RWPE1 (cell line): ENCODE measurements at regions not wholly inside any gene's neighbourhood (a gene's known extent, or its start where the extent isn't known, plus 50 kb on each side); places are given as distances from the start of the nearest gene placed in this dataset.

Experiments
- CTCF ChIA-PET: fragments of 350-600 bp; sonication (Branson Sonifier 250); formaldehyde crosslinking; extraction: SDS; loops from one replicate; lab custom pipeline; 2021; lab: Yijun Ruan, JAX
- POLR2A ChIA-PET: fragments of 400-600 bp; formaldehyde crosslinking; extraction: SDS; loops from one replicate; lab custom pipeline; 2020; ENCODE audit warnings: antibody characterized with exemption; ENCODE audit not compliant: low non-redundant PET; lab: Yijun Ruan, JAX
- DNase-seq: peaks from one replicate; pipeline ENCODE4 v3.0.0; 2012; ENCODE audit warnings: low spot score
- H3K27ac ChIP-seq: fragments of 450-650 bp; 2 replicates; pipeline ENCODE4 v1.5.1; 2017
- TF ChIP-seq, protein P1 (sequence below): fragments of 450-650 bp; conservative IDR thresholded peaks from 2 replicates; pipeline ENCODE4 v1.5.1; 2017; ENCODE audit warnings: low read depth, mild to moderate bottlenecking

DNA sequence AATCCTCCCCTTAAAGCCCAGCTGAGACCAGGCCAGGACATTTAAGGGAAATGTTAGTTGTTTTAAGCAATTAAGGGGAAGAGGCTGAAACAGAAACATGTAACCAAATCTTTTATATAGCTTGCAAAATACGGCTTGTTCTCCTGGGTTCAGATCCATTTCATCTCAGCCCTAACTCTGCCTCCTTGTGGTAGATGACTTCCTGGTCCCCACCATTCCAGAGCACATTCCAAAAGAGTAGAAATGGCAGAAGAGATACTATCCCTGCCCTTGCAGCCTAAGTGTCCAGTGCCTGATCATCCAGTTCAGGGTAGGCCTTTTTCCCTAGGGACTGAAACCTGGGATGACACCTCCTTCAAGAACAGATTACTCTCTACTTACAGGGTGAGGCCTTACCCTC, 266.2 kb upstream of the VEPH1 start:
- no peak overlapping the region for H3K27ac ChIP-seq
- DNase-seq, result no peak
- TF ChIP-seq, protein P1, sequence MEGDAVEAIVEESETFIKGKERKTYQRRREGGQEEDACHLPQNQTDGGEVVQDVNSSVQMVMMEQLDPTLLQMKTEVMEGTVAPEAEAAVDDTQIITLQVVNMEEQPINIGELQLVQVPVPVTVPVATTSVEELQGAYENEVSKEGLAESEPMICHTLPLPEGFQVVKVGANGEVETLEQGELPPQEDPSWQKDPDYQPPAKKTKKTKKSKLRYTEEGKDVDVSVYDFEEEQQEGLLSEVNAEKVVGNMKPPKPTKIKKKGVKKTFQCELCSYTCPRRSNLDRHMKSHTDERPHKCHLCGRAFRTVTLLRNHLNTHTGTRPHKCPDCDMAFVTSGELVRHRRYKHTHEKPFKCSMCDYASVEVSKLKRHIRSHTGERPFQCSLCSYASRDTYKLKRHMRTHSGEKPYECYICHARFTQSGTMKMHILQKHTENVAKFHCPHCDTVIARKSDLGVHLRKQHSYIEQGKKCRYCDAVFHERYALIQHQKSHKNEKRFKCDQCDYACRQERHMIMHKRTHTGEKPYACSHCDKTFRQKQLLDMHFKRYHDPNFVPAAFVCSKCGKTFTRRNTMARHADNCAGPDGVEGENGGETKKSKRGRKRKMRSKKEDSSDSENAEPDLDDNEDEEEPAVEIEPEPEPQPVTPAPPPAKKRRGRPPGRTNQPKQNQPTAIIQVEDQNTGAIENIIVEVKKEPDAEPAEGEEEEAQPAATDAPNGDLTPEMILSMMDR, result no peak
- ChIA-PET POLR2A (no interaction called here), CTCF (interaction anchor here (0.7 kb wide), 1 partner anchor 199 kb away, joined by 4 read pairs; no protein-coding TSS in a partner anchor)

DNA sequence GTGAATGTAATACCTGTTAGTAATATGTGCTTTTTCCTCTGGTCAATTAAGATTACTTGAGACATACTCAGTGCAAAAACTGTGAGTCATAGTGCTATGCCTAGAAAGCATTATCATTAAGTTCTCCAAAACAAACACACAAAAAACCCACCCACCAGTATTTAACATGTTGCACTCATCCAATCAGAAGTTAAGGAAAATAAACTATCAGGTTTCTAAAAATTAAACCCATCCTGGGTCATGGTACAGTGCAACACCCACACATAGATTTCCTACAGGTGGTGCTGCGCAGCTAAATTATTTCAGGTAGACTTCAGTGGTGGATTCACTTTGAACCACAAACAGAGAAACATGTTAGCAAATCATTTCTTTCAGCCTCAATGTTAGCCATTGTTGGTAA, 264.4 kb upstream of the VEPH1 start:
- ChIA-PET POLR2A (no interaction called here), CTCF (no interaction called here)
- H3K27ac ChIP-seq, result no peak overlapping the region
- DNase-seq, result peak; percentile 11
- TF ChIP-seq, protein P1, result no peak

DNA sequence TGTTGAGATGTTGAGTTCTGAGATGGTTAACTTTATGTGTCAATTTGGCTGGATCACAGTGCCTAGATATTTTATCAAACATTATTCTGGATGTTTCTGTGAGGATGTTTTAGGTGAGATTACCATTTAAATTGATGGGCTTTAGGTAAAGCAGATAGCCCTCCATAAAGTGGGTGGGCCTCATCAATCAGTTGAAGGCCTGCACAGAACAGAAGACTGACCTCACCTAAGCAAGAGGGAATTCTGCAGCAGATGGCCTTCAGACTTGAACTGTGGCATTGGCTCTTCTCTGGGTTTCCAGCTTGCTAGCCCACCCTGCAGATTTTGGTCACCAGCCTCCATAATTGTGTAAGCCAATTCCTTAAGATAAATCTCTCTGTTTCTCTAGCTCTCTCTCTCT, 260.4 kb upstream of the VEPH1 start:
- H3K27ac ChIP-seq, result no peak overlapping the region
- CTCF ChIA-PET, result no interaction called here
- TF ChIP-seq, protein P1, result no peak
- DNase-seq, result no peak
- POLR2A ChIA-PET, result no interaction called here

DNA sequence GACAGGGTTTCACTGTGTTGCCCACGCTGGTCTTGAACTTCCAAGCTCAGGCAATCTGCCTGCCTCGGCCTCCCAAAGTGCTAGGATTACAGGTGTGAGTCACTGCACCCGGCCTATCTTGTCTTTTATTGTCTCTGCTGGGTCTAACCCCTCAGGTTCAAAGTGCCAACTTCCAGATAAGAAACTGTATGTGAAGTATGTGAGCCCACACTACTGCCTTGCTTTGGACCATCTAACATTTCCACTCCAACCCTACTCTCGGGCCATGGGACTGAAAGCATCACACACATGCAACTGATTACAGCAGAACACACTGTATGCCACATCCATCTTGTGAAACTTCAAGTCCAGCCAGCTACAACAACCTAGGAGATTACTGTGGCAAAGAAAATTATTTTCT, 256.1 kb upstream of the VEPH1 start:
- DNase-seq, result no peak
- no peak overlapping the region for H3K27ac ChIP-seq
- CTCF ChIA-PET, result no interaction called here
- POLR2A ChIA-PET, result no interaction called here
- TF ChIP-seq, protein P1, result no peak

DNA sequence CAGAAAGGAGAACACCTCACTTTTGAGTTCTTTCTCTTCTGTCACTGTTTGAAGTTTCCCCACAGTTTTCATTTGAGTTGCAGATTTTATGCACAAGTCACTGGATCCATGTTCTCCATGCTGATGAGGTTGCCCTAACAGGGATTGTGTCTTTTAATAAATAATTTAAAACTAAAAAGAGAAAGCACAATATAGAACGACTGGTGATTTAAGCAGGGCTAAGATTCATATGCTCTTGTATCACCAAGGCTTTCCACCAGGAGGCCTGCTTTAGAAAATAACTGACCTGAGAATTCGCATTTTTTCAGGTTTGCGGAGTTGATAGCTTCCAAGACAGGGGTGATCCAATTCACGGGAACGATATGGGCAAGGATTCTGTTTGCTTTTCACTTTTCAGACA, 252.0 kb upstream of the VEPH1 start:
- CTCF ChIA-PET, result interaction anchor here (0.6 to 1.7 kb wide), 2 partner anchors 19 to 682 kb away, joined by 3 read pairs; no protein-coding TSS in a partner anchor
- no peak overlapping the region for H3K27ac ChIP-seq
- POLR2A ChIA-PET, result no interaction called here
- TF ChIP-seq, protein P1, result no peak
- DNase-seq, result no peak

DNA sequence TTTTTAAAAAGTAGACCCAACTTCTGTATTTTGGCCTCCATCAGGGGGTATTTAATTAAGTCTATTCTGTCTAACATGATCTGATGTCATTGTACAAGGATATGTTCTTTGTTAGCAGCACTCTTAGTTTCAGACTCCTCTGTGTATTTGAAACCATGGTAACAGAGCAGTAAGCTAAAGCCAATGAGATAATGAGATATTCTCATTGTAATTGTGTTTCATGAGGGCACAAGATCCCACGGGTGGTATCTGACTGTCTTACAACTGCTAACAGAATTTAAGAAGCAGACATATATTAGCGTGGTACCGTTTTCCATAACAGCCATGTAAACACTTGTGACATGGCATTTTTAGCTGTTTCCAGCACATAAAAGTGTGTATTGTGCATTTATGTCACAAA, 251.2 kb upstream of the VEPH1 start:
- ChIA-PET CTCF (interaction anchor here (1.7 kb wide), 1 partner anchor 18 kb away, joined by 3 read pairs; no protein-coding TSS in a partner anchor), POLR2A (no interaction called here)
- TF ChIP-seq, protein P1, result no peak
- H3K27ac ChIP-seq, result no peak overlapping the region
- no peak for DNase-seq
